H9 (cell line): ENCODE measurements at regions not wholly inside any gene's neighbourhood (a gene's known extent, or its start where the extent isn't known, plus 50 kb on each side); places are given as distances from the start of the nearest gene placed in this dataset.

Experiments used
- DNase-seq: peaks from one replicate; pipeline ENCODE4 v3.0.0-alpha.2; 2017
- H2AFZ ChIP-seq: one replicate; pipeline ENCODE4 v1.6.1; 2013; ENCODE audit warnings: mild to moderate bottlenecking, low read length, control low read depth, moderate library complexity
- H2AK5ac ChIP-seq: 2 replicates; pipeline ENCODE4 v1.6.1; 2013; ENCODE audit warnings: low read length, control low read depth, mixed read lengths; ENCODE audit not compliant: insufficient read length
- H2BK120ac ChIP-seq: one replicate; pipeline ENCODE4 v1.6.1; 2013; ENCODE audit warnings: low read depth, mild to moderate bottlenecking, low read length, control low read depth, inconsistent platforms; ENCODE audit not compliant: poor library complexity, severe bottlenecking
- H2BK12ac ChIP-seq: 2 replicates; pipeline ENCODE4 v1.6.1; 2013; ENCODE audit warnings: low read length, control low read depth, mixed read lengths, low read depth; ENCODE audit not compliant: insufficient read length
- H2BK15ac ChIP-seq: 2 replicates; pipeline ENCODE4 v1.6.1; 2013; ENCODE audit warnings: low read depth, low read length, control low read depth
- H2BK20ac ChIP-seq: one replicate; pipeline ENCODE4 v1.6.1; 2013; ENCODE audit warnings: low read depth, mild to moderate bottlenecking, low read length, control low read depth, inconsistent platforms; ENCODE audit not compliant: poor library complexity, severe bottlenecking
- H2BK5ac ChIP-seq: 2 replicates; pipeline ENCODE4 v1.6.1; 2013; ENCODE audit warnings: low read length, control low read depth, mixed read lengths; ENCODE audit not compliant: insufficient read length
- H3K14ac ChIP-seq: 2 replicates; pipeline ENCODE4 v1.6.1; 2013; ENCODE audit warnings: low read length, control low read depth; ENCODE audit not compliant: insufficient read depth
- H3K18ac ChIP-seq: 2 replicates; pipeline ENCODE4 v1.6.1; 2013; ENCODE audit warnings: low read depth, mild to moderate bottlenecking, mixed read lengths, low read length, control low read depth; ENCODE audit not compliant: insufficient read length
- H3K23ac ChIP-seq: 2 replicates; pipeline ENCODE4 v1.6.1; 2013; ENCODE audit warnings: low read length, control low read depth, mixed read lengths, low read depth; ENCODE audit not compliant: insufficient read length
- H3K23me2 ChIP-seq: 2 replicates; pipeline ENCODE4 v1.6.1; 2013; ENCODE audit warnings: low read depth, mild to moderate bottlenecking, mixed read lengths, low read length, control low read depth; ENCODE audit not compliant: insufficient read length, poor library complexity, severe bottlenecking
- H3K27ac ChIP-seq: 2 replicates; pipeline ENCODE4 v1.5.1; 2013; ENCODE audit warnings: low read length, control low read depth, mixed read lengths, low read depth; ENCODE audit not compliant: insufficient read length
- H3K27me3 ChIP-seq: 2 replicates; pipeline ENCODE4 v1.6.1; 2013; ENCODE audit warnings: low read length, control low read depth, inconsistent platforms; ENCODE audit not compliant: insufficient read depth
- H3K4ac ChIP-seq: 2 replicates; pipeline ENCODE4 v1.6.1; 2013; ENCODE audit warnings: low read depth, mild to moderate bottlenecking, control low read depth, inconsistent platforms, low read length, moderate library complexity
- H3K4me1 ChIP-seq: 2 replicates; pipeline ENCODE4 v1.6.1; 2013; ENCODE audit warnings: low read length, control low read depth, inconsistent platforms; ENCODE audit not compliant: insufficient read depth
- H3K4me2 ChIP-seq: 2 replicates; pipeline ENCODE4 v1.6.1; 2013; ENCODE audit warnings: low read length, control low read depth, mixed read lengths; ENCODE audit not compliant: insufficient read length, insufficient read depth
- H3K56ac ChIP-seq: 2 replicates; pipeline ENCODE4 v1.6.1; 2013; ENCODE audit warnings: low read depth, mild to moderate bottlenecking, mixed read lengths, low read length, control low read depth; ENCODE audit not compliant: insufficient read length
- H3K79me1 ChIP-seq: 2 replicates; pipeline ENCODE4 v1.6.1; 2013; ENCODE audit warnings: low read depth, mild to moderate bottlenecking, moderate library complexity, low read length, control low read depth, inconsistent platforms; ENCODE audit not compliant: insufficient read depth, poor library complexity, severe bottlenecking
- H3K79me2 ChIP-seq: 2 replicates; pipeline ENCODE4 v1.6.1; 2013; ENCODE audit warnings: low read length, control low read depth, inconsistent platforms; ENCODE audit not compliant: insufficient read depth
- H3K9ac ChIP-seq: 2 replicates; pipeline ENCODE4 v1.6.1; 2013; ENCODE audit warnings: low read length, control low read depth, mixed read lengths; ENCODE audit not compliant: insufficient read length; ENCODE audit errors: extremely low read depth
- H3K9me3 ChIP-seq: one replicate; pipeline ENCODE4 v1.6.1; 2013; ENCODE audit warnings: low read depth, low read length, inconsistent platforms; ENCODE audit not compliant: control insufficient read depth
- H3T11ph ChIP-seq: one replicate; pipeline ENCODE4 v1.6.1; 2013; ENCODE audit warnings: mild to moderate bottlenecking, low read length, control low read depth, inconsistent platforms
- H4K20me1 ChIP-seq: one replicate; pipeline ENCODE4 v1.6.1; 2013; ENCODE audit not compliant: control insufficient read depth, insufficient read length, insufficient read depth
- H4K5ac ChIP-seq: 2 replicates; pipeline ENCODE4 v1.6.1; 2013; ENCODE audit warnings: low read depth, mild to moderate bottlenecking, mixed read lengths, low read length, control low read depth; ENCODE audit not compliant: insufficient read length
- H4K8ac ChIP-seq: replicated peaks from 2 replicates; pipeline ENCODE4 v1.6.1; 2013; ENCODE audit warnings: low read length, control low read depth, mixed read lengths, low read depth; ENCODE audit not compliant: insufficient read length
- H4K91ac ChIP-seq: 2 replicates; pipeline ENCODE4 v1.6.1; 2013; ENCODE audit warnings: low read depth, mild to moderate bottlenecking, moderate library complexity, mixed read lengths, low read length, control low read depth; ENCODE audit not compliant: insufficient read length
- H3K27ac Mint-ChIP-seq, 3 experiments: 2 replicates in 2 of 3; 3 replicates in 1 of 3; pipeline ENCODE4 v1.8.0; 2020 to 2021; ENCODE audit warnings: mixed read lengths in 3 of 3, mild to moderate bottlenecking in 1 of 3, moderate library complexity in 1 of 3
- H3K27me3 Mint-ChIP-seq: 2 replicates; pipeline ENCODE4 v1.8.0; 2021; ENCODE audit warnings: low read depth, mild to moderate bottlenecking, moderate library complexity, mixed read lengths
- H3K36me3 Mint-ChIP-seq, 3 experiments: 2 replicates in 2 of 3; 3 replicates in 1 of 3; pipeline ENCODE4 v1.8.0; 2020 to 2021; ENCODE audit warnings: low read depth in 3 of 3, mixed read lengths in 3 of 3; ENCODE audit not compliant: insufficient read depth in 1 of 3
- H3K4me1 Mint-ChIP-seq, 2 experiments: 2 replicates each; pipeline ENCODE4 v1.8.0; 2020; ENCODE audit warnings: mixed read lengths in 2 of 2
- H3K4me3 Mint-ChIP-seq, 2 experiments: 2 replicates in 1 of 2; 3 replicates in 1 of 2; pipeline ENCODE4 v1.8.0; 2020 to 2021; ENCODE audit warnings: mild to moderate bottlenecking in 2 of 2, mixed read lengths in 2 of 2, moderate library complexity in 1 of 2
- H3K9me3 Mint-ChIP-seq, 2 experiments: 2 replicates in 1 of 2; 3 replicates in 1 of 2; pipeline ENCODE4 v1.8.0; 2020; ENCODE audit warnings: mild to moderate bottlenecking in 2 of 2, mixed read lengths in 2 of 2, moderate library complexity in 1 of 2
- WGBS: extraction: QIAGEN DNeasy Blood & Tissue Kit; methylation state at CpG from one replicate; pipeline ENCODE4 v1.1.7; 2013; ENCODE audit warnings: missing lambda C conversion rate, low lambda C conversion rate, mixed read lengths; ENCODE audit not compliant: insufficient read length; ENCODE audit errors: extremely low coverage; 5-methylcytosine and 5-hydroxymethylcytosine counted together
- TF ChIP-seq, protein P1 (sequence below): fragments of 200-600 bp; sonication (generic); conservative IDR thresholded peaks from 3 replicates; pipeline ENCODE4 v1.8.0; 2021; ENCODE audit warnings: antibody characterized with exemption, mild to moderate bottlenecking

DNA sequence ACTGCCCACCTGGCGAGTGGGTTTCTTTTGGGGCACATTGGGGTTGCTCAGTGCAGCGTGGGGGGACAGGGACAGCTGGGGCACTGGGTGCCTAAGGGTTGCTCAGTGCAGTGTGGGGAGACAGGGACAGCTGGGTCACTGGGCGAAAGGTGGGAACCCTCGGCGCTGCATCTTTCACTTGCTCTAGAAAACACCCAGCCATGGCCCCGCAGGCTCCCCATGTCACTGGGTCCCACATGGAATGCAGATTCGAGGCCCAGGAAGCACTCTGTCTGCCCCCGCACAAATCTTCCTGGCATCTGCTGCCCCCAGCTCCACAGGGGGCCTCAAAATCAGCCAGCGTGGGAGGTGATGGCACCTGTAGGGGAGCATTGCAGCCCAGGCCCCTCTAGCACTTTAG lies 229.3 kb downstream of the BRD1 start:
- no peaks in the 10 kb centered on the region for H3K27me3 ChIP-seq
- H3K18ac ChIP-seq = no peak overlapping the region
- no peak overlapping the region for H3K56ac ChIP-seq
- Mint-ChIP-seq H3K36me3 (peaks cover 0 to 2% (median 0%) of the 10 kb centered on the region in 3 experiments; a peak in 1 of 7 replicates), H3K4me1 (no peaks in the 10 kb centered on the region), H3K27me3 (peaks cover 2% of the 10 kb centered on the region), H3K4me3 (no peak overlapping the region), H3K27ac (no peak overlapping the region), H3K9me3 (peaks cover under 1 to 6% of the 10 kb centered on the region in 2 experiments; a peak in 4 of 5 replicates)
- H3K14ac ChIP-seq = no peak overlapping the region
- no peak overlapping the region for H4K91ac ChIP-seq
- H3K79me2 ChIP-seq = no peaks in the 10 kb centered on the region
- no peak overlapping the region for H4K8ac ChIP-seq
- no peak overlapping the region for H3K9ac ChIP-seq
- H2BK120ac ChIP-seq = no peak overlapping the region
- H3T11ph ChIP-seq = no peak overlapping the region
- WGBS = no CpG with 5 or more reads among the region's 9 CpGs
- no peak overlapping the region for H2BK12ac ChIP-seq
- H3K4ac ChIP-seq = no peak overlapping the region
- no peak overlapping the region for H4K5ac ChIP-seq
- DNase-seq = no peak
- H3K4me1 ChIP-seq = no peaks in the 10 kb centered on the region
- H3K27ac ChIP-seq = no peak overlapping the region
- no peak overlapping the region for H2BK20ac ChIP-seq
- no peak overlapping the region for H3K4me2 ChIP-seq
- H4K20me1 ChIP-seq = no peaks in the 10 kb centered on the region
- no peak overlapping the region for H2BK5ac ChIP-seq
- no peaks in the 10 kb centered on the region for H3K23me2 ChIP-seq
- H3K79me1 ChIP-seq = no peaks in the 10 kb centered on the region
- no peak overlapping the region for H2BK15ac ChIP-seq
- TF ChIP-seq, protein P1, sequence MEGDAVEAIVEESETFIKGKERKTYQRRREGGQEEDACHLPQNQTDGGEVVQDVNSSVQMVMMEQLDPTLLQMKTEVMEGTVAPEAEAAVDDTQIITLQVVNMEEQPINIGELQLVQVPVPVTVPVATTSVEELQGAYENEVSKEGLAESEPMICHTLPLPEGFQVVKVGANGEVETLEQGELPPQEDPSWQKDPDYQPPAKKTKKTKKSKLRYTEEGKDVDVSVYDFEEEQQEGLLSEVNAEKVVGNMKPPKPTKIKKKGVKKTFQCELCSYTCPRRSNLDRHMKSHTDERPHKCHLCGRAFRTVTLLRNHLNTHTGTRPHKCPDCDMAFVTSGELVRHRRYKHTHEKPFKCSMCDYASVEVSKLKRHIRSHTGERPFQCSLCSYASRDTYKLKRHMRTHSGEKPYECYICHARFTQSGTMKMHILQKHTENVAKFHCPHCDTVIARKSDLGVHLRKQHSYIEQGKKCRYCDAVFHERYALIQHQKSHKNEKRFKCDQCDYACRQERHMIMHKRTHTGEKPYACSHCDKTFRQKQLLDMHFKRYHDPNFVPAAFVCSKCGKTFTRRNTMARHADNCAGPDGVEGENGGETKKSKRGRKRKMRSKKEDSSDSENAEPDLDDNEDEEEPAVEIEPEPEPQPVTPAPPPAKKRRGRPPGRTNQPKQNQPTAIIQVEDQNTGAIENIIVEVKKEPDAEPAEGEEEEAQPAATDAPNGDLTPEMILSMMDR = no peak
- no peak overlapping the region for H2AFZ ChIP-seq
- H3K9me3 ChIP-seq = no peaks in the 10 kb centered on the region
- no peak overlapping the region for H2AK5ac ChIP-seq
- no peak overlapping the region for H3K23ac ChIP-seq
